HL-60 (cell line): ENCODE measurements at regions not wholly inside any gene's neighbourhood (a gene's known extent, or its start where the extent isn't known, plus 50 kb on each side); places are given as distances from the start of the nearest gene placed in this dataset.

Source experiments
- CTCF ChIP-seq: IDR thresholded peaks from one replicate; pipeline ENCODE4 v1.5.1; 2011; ENCODE audit warnings: low read length, control low read depth, inconsistent platforms; ENCODE audit not compliant: insufficient read depth
- GABPA ChIP-seq: IDR thresholded peaks from 2 replicates; pipeline ENCODE4 v1.6.1; 2012; ENCODE audit warnings: low read depth

- TF ChIP-seq CTCF (no peak), GABPA (no peak)
Measured at GRCh38 chr3:174382878-174383277, 476.3 kb upstream of the NAALADL2 start.
